ENCODE measurements at regions not wholly inside any gene's neighbourhood (a gene's known extent, or its start where the extent isn't known, plus 50 kb on each side); places are given as distances from the start of the nearest gene placed in this dataset.

- TF ChIP-seq POLR2AphosphoS5 (IDR thresholded peaks at IDR 0.05) (no peak), CTCF (IDR thresholded peaks at IDR 0.05) (no peak)
Measured at GRCh38 chr10:53298443-53298842, 525.9 kb upstream of the MBL2 start.

All from gastroesophageal sphincter (tissue), 3 donors.